Caco-2 (cell line): ENCODE measurements at regions not wholly inside any gene's neighbourhood (a gene's known extent, or its start where the extent isn't known, plus 50 kb on each side); places are given as distances from the start of the nearest gene placed in this dataset.

Experiments used
- BruUV-seq: library from RNA; stranded (reverse); fragments of 400-500 nt; replicated peaks from 2 replicates; lab custom pipeline; 2021; lab: Mats Ljungman, UMichigan
- CTCF ChIA-PET: fragments of 300-600 bp; sonication (Branson Sonifier 250); formaldehyde crosslinking; loops from one replicate; lab custom pipeline; 2022; ENCODE audit warnings: antibody characterized with exemption; lab: Charles Lee
- POLR2A ChIA-PET: fragments of 300-600 bp; sonication (Branson Sonifier 250); formaldehyde crosslinking; loops from one replicate; lab custom pipeline; 2022; ENCODE audit warnings: antibody characterized with exemption; lab: Charles Lee
- DNase-seq, 2 experiments: peaks; one replicate each; pipeline versions ENCODE4 v3.0.0 to v3.0.0-alpha.2; 2020 to 2022
- H3K27me3 ChIP-seq: replicated peaks from 2 replicates; pipeline ENCODE4 v1.6.0; 2011; ENCODE audit warnings: low read length; ENCODE audit not compliant: control insufficient read depth, insufficient read depth
- H3K36me3 ChIP-seq: 2 replicates; pipeline ENCODE4 v1.5.1; 2011; ENCODE audit warnings: low read length; ENCODE audit not compliant: control insufficient read depth, insufficient read depth
- H3K4me1 ChIP-seq: fragments of 250-450 bp; sonication (Bioruptor Pico); 2 replicates; pipeline ENCODE4 v1.5.1; 2020; ENCODE audit warnings: mild to moderate bottlenecking
- H3K4me3 ChIP-seq: 2 replicates; pipeline ENCODE4 v1.5.1; 2011; ENCODE audit warnings: low read depth, mild to moderate bottlenecking, control low read depth, low read length
- H3K9me3 ChIP-seq: fragments of 250-450 bp; sonication (Bioruptor Pico); 2 replicates; pipeline ENCODE4 v1.5.1; 2020; ENCODE audit warnings: mild to moderate bottlenecking, moderate library complexity
- H3K27ac Mint-ChIP-seq: one replicate; pipeline ENCODE4 v1.8.0; 2022; ENCODE audit warnings: mixed read lengths; ENCODE audit not compliant: unreplicated experiment
- H3K27me3 Mint-ChIP-seq: one replicate; pipeline ENCODE4 v1.8.0; 2022; ENCODE audit warnings: mixed read lengths; ENCODE audit not compliant: insufficient read depth, unreplicated experiment
- H3K36me3 Mint-ChIP-seq: one replicate; pipeline ENCODE4 v1.8.0; 2022; ENCODE audit warnings: mild to moderate bottlenecking, mixed read lengths; ENCODE audit not compliant: insufficient read depth, unreplicated experiment
- H3K4me1 Mint-ChIP-seq: one replicate; pipeline ENCODE4 v1.8.0; 2022; ENCODE audit warnings: low read depth, mixed read lengths; ENCODE audit not compliant: unreplicated experiment
- H3K4me3 Mint-ChIP-seq: one replicate; pipeline ENCODE4 v1.8.0; 2022; ENCODE audit warnings: mild to moderate bottlenecking, moderate library complexity, mixed read lengths; ENCODE audit not compliant: unreplicated experiment
- H3K9me3 Mint-ChIP-seq: one replicate; pipeline ENCODE4 v1.8.0; 2022; ENCODE audit warnings: mixed read lengths; ENCODE audit not compliant: unreplicated experiment
- CTCF ChIP-seq, 2 experiments: fragments of 200-600 bp in 1 of 2; IDR thresholded peaks; 1 replicate in 1 of 2; 2 replicates in 1 of 2; pipeline versions ENCODE4 v1.5.1 to v1.8.0; 2011 to 2022; ENCODE audit warnings: antibody characterized with exemption in 1 of 2, control low read depth in 1 of 2, inconsistent platforms in 1 of 2, low read depth in 1 of 2, low read length in 1 of 2, mild to moderate bottlenecking in 1 of 2, moderate library complexity in 1 of 2; ENCODE audit not compliant: insufficient read depth in 1 of 2, severe bottlenecking in 1 of 2, unreplicated experiment in 1 of 2
- intact Hi-C: fragments of 100-400 bp; cut with micrococcal nuclease; formaldehyde crosslinking; loops from one replicate; pipeline ENCODE4 v1.10.0; 2022; ENCODE audit not compliant: unreplicated experiment

- no peaks in the 10 kb centered on the region for H3K36me3 Mint-ChIP-seq
- CTCF ChIA-PET = no interaction called here
- intact Hi-C loops = no loop called here
Observed at GRCh38 chr3:72164635-72164978, 379.7 kb upstream of the PROK2 start.

DNA sequence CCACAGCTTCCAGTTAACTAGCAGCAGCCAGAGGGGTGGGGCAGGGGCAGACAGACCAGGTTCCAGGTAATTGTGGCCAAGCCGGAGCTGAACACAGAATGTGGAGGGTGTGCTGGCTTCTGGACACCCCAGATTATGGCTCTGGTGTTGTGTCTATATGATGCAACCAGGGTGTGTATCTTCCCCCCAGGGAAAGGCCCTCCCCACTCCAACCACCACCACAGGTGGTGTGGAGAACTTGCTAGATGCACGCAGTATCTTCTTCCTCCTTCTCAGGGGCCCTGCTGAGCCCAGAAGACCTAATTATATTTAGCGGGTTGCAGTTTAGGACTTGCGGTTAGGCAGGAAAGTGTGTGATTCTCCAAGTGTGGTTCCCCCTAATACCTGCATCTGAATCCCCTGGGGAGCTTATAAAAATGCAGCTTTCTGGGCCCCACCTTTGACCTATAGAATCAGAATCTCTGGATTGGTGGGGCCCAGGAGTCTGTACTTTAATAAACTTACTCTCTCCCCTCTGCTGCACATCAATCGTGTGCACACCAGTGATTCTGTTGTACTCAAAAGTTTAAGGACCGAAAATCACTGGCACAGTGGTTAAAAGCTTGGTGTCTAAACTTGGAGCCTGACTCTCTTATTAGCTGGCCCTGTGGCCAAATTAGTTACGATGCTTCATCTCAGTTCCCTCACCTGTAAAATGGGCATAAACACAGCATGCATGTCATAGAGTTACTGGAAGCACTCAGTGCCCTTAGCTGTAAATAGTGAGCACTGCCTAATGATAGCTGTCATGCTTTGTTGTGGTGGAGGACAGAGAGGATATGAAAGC, 379.1 kb upstream of the PROK2 start:
- H3K36me3 ChIP-seq = no peaks in the 10 kb centered on the region
- H3K4me3 ChIP-seq = no peak overlapping the region
- H3K36me3 Mint-ChIP-seq = no peaks in the 10 kb centered on the region
- POLR2A ChIA-PET = no interaction called here
- peaks cover 9% of the 10 kb centered on the region; the same call in 1 of the 2 replicates for H3K4me1 ChIP-seq
- intact Hi-C loops = no loop called here
- no peaks in the 10 kb centered on the region for H3K27me3 ChIP-seq
- no peak overlapping the region for H3K27ac Mint-ChIP-seq
- no TSS peak for BruUV-seq
- CTCF ChIA-PET = interaction anchor here (0.6 kb wide), 1 partner anchor 580 kb away, joined by 3 read pairs; no protein-coding TSS in a partner anchor
- peaks cover 10% of the 10 kb centered on the region for H3K4me1 Mint-ChIP-seq
- no peaks in the 10 kb centered on the region for H3K9me3 Mint-ChIP-seq
- H3K27me3 Mint-ChIP-seq = no peaks in the 10 kb centered on the region
- H3K4me3 Mint-ChIP-seq = no peak overlapping the region
- DNase-seq = no peak
- TF ChIP-seq CTCF (IDR thresholded peaks at IDR 0.05; ENCODE audit: insufficient read depth in 1 of 2, low read depth in 1 of 2, low read length in 1 of 2, severe bottlenecking in 1 of 2, unreplicated experiment in 1 of 2) = no peak
- no peaks in the 10 kb centered on the region for H3K9me3 ChIP-seq

More at GRCh38 chr3:72164635-72164978, 379.7 kb upstream of the PROK2 start:
- Mint-ChIP-seq H3K4me3 (no peak overlapping the region), H3K27me3 (no peaks in the 10 kb centered on the region), H3K9me3 (no peaks in the 10 kb centered on the region), H3K4me1 (peaks cover 10% of the 10 kb centered on the region), H3K27ac (no peak overlapping the region)
- DNase-seq = no peak
- BruUV-seq = no TSS peak
- H3K27me3 ChIP-seq = no peaks in the 10 kb centered on the region
- H3K36me3 ChIP-seq = no peaks in the 10 kb centered on the region
- peaks cover 9% of the 10 kb centered on the region; the same call in 1 of the 2 replicates for H3K4me1 ChIP-seq
- H3K9me3 ChIP-seq = no peaks in the 10 kb centered on the region
- H3K4me3 ChIP-seq = no peak overlapping the region
- TF ChIP-seq CTCF (IDR thresholded peaks at IDR 0.05; ENCODE audit: insufficient read depth in 1 of 2, low read depth in 1 of 2, low read length in 1 of 2, severe bottlenecking in 1 of 2, unreplicated experiment in 1 of 2) = no peak
- POLR2A ChIA-PET = no interaction called here

DNA sequence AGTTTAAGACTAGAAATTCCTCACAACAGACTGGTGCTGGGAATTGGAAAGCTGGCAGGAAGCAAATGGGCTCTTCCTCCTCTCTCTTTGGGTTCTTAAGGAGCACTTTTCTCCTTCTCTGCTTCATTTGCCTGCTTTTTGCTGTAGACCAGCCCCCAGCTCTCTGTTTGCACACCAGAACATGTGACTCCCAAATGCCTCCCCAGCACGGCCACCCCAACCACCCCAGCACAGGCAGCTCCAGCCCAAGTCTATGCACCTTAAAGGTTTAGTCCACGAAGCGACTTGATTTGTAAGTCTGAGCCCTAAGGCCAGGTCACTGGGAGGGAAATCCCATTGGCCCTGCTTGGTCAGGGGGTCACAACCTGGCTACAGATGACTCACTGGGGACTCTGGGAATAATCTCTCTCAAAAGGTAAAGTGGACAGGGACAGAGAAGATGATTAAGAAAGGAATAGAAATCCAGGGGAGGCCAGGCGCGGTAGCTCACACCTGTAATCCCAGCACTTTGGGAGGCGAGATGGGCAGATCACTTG, 377.8 kb upstream of the PROK2 start:
- no peak overlapping the region for H3K27ac Mint-ChIP-seq
- peaks cover 10% of the 10 kb centered on the region for H3K4me1 Mint-ChIP-seq
- Histone ChIP-seq H3K9me3 (no peaks in the 10 kb centered on the region), H3K27me3 (no peaks in the 10 kb centered on the region), H3K36me3 (no peaks in the 10 kb centered on the region), H3K4me3 (no peak overlapping the region), H3K4me1 (peaks cover 9% of the 10 kb centered on the region; the same call in 1 of the 2 replicates)
- no peak for DNase-seq
- no TSS peak for BruUV-seq
- CTCF ChIA-PET = interaction anchor here (0.6 kb wide), 1 partner anchor 20 kb away, joined by 5 read pairs; no protein-coding TSS in a partner anchor
- H3K27me3 Mint-ChIP-seq = no peaks in the 10 kb centered on the region
- intact Hi-C loops = no loop called here
- H3K36me3 Mint-ChIP-seq = no peaks in the 10 kb centered on the region
- POLR2A ChIA-PET = no interaction called here
- TF ChIP-seq CTCF (IDR thresholded peaks at IDR 0.05; ENCODE audit: insufficient read depth in 1 of 2, low read depth in 1 of 2, low read length in 1 of 2, severe bottlenecking in 1 of 2, unreplicated experiment in 1 of 2) = no peak
- no peak overlapping the region for H3K4me3 Mint-ChIP-seq
- H3K9me3 Mint-ChIP-seq = no peaks in the 10 kb centered on the region
